ENCODE measurements at regions not wholly inside any gene's neighbourhood (a gene's known extent, or its start where the extent isn't known, plus 50 kb on each side); places are given as distances from the start of the nearest gene placed in this dataset.

DNA sequence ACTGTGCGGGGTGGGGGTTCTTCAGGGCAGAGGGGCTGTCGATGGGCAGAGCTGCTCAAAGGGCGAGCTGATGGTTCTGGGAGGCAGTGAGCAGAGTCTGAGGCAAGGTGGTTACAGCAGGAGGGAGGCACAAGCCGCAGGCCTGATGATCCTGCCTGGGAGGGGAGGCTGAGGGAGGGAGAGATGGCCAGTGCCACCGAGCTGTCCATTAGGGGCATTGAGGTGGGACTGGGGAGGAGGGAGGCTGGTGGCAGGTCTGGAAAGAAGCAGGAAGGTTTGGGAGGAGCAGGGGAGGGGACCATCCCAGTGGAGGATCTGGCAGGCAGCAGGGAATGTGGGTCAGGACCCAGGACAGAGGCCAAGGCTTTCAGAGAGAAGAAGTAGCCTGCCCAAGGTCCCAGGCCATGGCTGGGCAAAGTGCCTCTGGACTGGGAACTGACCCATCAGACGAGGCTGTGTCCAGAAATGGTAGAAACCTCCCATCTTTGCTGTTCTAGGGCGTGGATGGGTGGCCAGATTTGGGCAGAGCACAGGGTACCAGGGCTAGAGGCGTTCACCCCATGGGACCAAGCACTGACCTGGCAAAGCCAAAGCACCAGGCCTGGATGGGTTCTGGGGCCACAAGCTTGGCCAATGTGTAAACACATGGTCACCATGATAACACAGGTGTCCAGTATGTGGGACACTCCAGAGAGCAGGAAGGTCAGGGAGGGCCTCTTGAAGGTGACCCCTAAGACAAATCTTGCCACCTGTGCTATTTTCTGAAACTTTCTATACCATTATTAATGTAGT, 55.5 kb downstream of the INHBB start:
- no peak for DNase-seq

- DNase-seq: no peak
Observed at GRCh38 chr2:120402067-120402433, 56.1 kb downstream of the INHBB start.

DNA sequence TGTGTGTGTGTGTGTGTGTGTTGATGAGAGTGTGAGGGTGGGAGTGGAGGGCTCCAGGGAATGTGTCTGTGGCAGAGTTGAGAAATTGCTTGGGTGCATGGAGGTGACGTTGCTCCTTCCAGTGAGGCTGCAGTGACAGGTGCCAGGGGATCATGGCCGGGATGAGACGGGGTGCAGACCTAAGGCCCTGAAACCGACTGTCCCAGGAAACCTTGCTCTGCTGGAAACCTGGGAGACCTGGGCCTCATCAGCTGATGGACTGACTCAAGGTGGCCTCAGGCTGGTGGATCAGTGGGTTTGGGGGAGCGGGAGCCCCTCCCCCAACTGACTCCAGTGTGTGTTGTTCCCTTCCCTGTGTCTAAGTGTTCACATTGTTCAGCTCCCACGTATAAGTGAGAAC, 56.6 kb downstream of the INHBB start:
- DNase-seq: no peak

- no peak for DNase-seq
Observed at GRCh38 chr2:120403261-120403660, 57.3 kb downstream of the INHBB start.

- no peak for DNase-seq
Observed at GRCh38 chr2:120403676-120404075, 57.7 kb downstream of the INHBB start.

GRCh38 chr2:120404274-120404673, 58.3 kb downstream of the INHBB start:
- no peak for DNase-seq

DNA sequence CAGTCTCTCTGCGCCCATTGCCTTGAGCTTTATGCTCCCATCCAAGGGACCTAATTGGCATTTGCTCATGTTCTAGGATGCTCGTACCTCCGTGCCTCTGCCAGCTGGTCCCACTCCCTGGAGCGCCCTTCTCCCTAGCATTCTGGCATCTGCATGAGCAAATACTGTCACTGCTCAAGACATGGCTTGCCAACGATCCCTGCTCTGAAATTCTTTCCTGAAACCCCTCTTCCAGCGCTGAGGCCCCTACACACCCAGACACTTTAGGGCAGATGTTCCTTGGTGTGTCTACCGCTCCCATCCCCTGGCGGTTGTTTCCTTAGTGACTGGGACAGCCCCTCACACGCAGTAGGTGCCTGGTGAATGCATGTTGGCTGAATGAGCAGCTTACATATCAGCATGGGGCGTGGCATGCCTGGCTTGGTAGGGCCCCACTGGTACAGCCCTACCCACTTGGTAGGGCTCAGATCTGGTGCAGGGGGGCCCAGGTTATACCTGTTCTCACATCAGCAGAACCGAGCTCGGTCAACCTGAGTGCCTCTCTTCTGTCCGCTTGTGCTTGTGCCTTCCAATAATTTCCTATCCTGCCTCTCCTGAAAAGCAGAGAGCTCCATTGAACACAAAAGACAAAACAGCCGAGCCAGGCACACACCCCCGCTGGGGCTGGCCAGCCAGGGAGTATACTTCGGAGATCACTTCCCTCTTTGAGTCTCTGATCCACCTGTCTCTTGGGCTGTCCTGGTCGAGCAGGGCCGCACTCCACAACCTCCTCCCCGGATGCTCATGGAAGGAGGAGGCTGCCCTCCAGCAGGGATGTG, 59.2 kb downstream of the INHBB start:
- no peak for DNase-seq

GRCh38 chr2:120405759-120406099, 59.8 kb downstream of the INHBB start:
- no peak for DNase-seq

GRCh38 chr2:120406566-120406965, 60.6 kb downstream of the INHBB start:
- no peak for DNase-seq

DNA sequence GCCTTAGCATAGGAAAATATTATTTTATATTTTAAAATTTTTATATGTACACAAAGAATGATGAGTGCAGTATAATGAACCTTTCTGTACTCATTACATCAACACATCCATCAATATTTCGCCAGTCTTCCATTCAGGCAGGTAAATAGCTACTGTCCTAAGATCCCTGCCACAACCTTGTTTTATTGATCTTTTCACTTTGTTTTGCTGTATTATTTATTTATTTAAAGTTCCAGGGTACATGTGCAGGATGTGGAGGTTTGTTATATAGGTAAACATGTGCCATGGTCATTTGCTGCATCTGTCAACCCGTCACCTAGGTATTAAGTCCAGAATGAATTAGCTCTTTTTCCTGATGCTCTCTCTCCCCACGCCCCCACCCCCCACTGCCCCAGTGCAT, 64.6 kb downstream of the INHBB start:
- no peak for DNase-seq

DNA sequence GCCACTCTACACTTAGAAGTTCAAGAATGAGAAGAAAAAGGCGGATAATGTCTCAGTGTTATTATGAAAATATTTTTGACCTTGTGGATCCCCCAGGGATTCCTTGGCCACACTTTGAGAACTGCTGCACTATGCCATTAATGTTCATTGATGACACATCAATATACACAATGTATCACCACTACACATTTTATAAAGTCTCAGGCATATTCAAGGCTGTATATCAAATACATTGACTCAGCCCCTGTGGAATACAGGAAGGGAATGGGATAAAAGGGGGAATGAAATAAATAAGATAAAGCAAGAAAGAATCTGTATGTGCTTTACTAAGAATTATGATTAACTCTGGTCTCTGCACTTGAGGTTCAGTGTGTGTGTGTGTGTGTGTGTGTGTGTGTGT, 69.1 kb downstream of the INHBB start:
- DNase-seq: no peak

DNA sequence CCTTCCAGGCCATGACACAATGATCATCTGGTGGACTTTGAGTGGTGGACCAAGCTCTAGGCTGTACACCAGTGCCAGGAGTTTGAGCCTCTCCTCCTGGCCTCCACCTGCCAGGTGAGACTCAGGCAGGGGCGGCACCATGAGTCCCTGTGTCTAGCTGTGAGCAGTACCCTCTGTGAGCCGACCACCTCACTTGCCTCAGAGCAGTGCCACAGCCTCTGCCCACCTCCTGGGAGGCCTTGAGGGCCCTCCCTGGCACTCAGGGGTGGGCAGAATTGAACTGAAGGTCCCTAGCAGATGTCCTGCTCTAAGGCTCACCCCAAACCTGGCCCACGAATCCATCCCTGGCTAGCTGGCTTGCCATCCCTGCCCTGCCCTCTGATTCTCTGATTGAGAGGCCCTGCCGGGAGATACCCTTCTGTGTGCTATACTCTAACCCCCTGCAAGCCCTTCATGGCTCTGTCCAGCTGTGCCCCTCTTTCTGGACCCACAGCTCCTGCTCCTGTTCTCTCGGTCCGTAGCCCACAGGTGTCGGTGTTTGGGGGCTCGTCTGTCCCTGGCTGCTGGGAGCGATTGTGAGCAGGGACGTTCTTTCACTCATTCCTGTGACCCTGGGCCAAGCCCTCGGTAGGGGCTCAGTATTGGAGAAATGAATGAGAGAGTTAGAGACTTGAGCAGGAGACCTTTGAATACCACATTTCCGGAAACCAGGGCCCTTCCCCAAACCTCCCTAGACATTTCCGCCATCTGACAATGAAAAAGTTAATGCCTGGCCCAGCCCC, 70.0 kb downstream of the INHBB start:
- no peak for DNase-seq

DNA sequence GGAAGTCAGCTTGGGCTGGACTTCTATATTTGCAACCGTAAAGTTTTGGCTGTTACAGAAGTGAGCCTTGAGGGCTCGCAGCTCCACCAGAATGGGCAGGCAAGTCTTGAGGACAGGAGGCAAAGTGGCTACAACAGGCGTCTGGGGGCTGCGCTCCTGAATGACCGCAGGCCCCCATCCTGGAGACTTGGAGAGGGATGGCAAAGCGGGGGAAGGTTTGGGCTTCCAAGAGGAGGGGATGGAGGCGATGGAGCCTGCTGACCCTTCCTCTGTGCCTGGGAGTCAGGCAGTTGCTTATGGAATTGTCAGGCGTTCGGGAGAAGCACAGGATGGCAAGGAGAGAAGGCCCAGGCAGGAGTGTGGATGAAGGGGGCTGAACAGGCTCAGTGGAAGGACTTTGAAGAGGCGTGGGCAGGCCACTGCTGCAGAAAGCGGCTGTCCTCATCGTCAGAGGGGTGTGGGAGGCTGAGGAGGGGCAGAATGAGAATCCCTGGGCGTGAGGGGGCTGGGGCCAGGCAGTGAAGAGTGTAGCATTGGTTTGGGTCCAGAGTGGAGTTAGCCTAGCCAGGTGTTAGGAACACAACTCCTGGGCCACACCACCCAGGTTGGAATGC, 72.3 kb downstream of the INHBB start:
- DNase-seq: no peak

DNA sequence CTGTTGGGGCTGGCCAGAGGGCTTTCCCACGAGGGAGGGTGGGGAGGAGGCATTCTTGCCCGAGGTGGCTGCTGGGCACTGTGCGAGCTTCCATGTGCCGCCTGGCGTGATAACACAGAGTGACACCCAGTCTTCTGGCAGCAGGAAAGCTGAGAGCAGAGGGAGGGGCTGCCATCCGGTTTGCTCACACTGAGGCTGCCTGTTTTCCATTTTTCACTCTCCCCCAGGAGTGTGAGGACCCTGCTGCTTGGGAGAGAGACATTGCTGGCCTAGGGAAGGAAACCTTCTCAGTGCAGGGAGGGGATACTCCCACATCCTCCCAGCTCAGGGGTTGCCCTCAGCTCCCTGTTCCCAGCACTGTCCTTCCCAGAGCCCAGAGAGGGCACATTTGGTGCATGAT, 73.1 kb downstream of the INHBB start:
- DNase-seq: no peak

- DNase-seq: no peak
Observed at GRCh38 chr2:120419955-120420354, 74.0 kb downstream of the INHBB start.

GRCh38 chr2:120421126-120421829, 75.3 kb downstream of the INHBB start:
- DNase-seq: no peak

- no peak for DNase-seq
Observed at GRCh38 chr2:120421830-120422175, 75.9 kb downstream of the INHBB start.

GRCh38 chr2:120422465-120423160, 76.7 kb downstream of the INHBB start:
- DNase-seq: no peak

GRCh38 chr2:120423167-120423943, 77.4 kb downstream of the INHBB start:
- DNase-seq: no peak

DNA sequence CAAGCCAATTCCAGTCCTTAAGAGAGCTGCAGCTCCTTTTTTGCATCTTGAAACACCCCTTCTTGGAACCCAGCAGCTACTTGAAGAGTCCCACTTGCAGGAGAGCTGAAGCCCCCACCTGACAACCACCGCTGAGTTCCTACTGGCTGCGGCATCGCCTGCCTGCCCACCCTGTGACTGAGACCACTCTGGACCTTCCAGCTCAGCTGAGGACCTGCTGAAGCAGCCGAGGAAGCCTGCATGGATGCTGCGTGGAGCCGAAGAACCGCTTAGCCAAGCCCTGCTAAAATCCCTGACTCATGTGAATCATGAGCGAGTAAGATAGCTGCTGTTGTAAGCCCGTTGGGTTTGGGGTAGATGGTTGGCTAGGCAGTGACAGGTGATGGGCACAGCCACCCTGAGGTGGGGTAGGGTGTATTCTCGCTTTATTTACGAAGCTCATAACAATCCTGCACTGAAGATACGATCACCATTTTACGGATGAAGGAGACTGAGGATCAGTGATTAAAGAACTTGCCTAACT, 78.4 kb downstream of the INHBB start:
- DNase-seq: no peak

GRCh38 chr2:120425014-120425413, 79.1 kb downstream of the INHBB start:
- no peak for DNase-seq
